Esophagus muscularis mucosa (tissue), 4 donors: ENCODE measurements at regions not wholly inside any gene's neighbourhood (a gene's known extent, or its start where the extent isn't known, plus 50 kb on each side); places are given as distances from the start of the nearest gene placed in this dataset.
A peak's percentile ranks its signal among the peaks of the same experiment; 100 is the strongest.

Experiments used
- EP300 ChIP-seq: sonication (generic); formaldehyde crosslinking; IDR thresholded peaks from one replicate; pipeline ENCODE4 v1.6.1; 2017; ENCODE audit warnings: antibody characterized with exemption
- POLR2A ChIP-seq: fragments of 450-650 bp; IDR thresholded peaks from one replicate; pipeline ENCODE4 v1.6.1; 2017; ENCODE audit warnings: antibody characterized with exemption, moderate library complexity, mild to moderate bottlenecking, low read depth
- POLR2AphosphoS5 ChIP-seq, 2 donors: sonication (generic); formaldehyde crosslinking; IDR thresholded peaks; one replicate each; pipeline ENCODE4 v1.6.1; 2017; ENCODE audit warnings: antibody characterized with exemption in 2 of 2
- TF ChIP-seq, protein P1 (sequence below), 3 experiments: fragments of 200-600 bp in 2 of 3; fragments of 450-650 bp in 1 of 3; sonication (generic) in 2 of 3; IDR thresholded peaks; one replicate each; pipeline ENCODE4 v1.5.1; 2017 to 2019; ENCODE audit warnings: antibody characterized with exemption in 3 of 3, mild to moderate bottlenecking in 2 of 3, moderate library complexity in 1 of 3

DNA sequence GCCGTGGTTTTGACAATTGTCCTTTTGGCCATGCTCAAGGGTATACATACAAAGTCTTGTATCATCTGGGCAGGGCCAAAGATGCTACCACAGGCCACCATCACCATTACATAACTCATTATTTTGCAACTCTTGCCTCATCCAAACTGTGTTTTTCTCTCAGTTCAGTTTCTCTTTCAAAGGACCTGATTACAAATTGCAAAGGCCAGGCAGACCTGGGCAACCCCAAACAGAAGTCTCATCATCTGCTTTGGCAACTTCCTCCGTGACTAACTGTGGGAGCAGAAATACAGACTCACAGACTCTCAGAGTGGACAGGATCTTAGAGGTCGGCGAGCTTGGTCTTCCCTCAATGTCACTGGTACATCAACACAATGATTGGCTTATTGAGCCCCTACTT, 117.8 kb upstream of the NEDD9 start:
- TF ChIP-seq, protein P1, sequence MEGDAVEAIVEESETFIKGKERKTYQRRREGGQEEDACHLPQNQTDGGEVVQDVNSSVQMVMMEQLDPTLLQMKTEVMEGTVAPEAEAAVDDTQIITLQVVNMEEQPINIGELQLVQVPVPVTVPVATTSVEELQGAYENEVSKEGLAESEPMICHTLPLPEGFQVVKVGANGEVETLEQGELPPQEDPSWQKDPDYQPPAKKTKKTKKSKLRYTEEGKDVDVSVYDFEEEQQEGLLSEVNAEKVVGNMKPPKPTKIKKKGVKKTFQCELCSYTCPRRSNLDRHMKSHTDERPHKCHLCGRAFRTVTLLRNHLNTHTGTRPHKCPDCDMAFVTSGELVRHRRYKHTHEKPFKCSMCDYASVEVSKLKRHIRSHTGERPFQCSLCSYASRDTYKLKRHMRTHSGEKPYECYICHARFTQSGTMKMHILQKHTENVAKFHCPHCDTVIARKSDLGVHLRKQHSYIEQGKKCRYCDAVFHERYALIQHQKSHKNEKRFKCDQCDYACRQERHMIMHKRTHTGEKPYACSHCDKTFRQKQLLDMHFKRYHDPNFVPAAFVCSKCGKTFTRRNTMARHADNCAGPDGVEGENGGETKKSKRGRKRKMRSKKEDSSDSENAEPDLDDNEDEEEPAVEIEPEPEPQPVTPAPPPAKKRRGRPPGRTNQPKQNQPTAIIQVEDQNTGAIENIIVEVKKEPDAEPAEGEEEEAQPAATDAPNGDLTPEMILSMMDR (IDR thresholded peaks at IDR 0.05) = no peak
- TF ChIP-seq POLR2A = no peak
- peak in 1 of 2 donors; percentile 11 for TF ChIP-seq POLR2AphosphoS5 (IDR thresholded peaks at IDR 0.05)
- TF ChIP-seq EP300 = no peak
